ENCODE measurements at regions not wholly inside any gene's neighbourhood (a gene's known extent, or its start where the extent isn't known, plus 50 kb on each side); places are given as distances from the start of the nearest gene placed in this dataset.

DNA sequence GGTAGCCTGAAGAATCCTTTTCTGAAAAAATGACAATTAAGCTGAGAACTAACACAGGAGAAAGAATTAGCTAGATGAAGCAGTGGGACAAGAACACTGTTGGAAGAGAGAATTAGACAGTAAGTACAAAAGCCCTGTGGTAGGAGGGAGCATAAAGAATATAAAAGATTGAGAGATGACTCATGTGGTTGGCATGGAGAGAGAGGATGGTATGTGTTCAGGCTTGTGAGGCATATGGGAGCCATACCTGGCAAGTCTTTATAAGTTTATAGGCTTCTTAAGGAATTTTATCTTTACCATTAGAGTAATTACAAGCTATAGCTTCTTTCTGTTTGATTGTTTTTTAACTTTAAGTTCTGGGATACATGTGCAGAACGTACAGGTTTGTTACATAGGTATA is 325.0 kb downstream of the ARL6IP6 start:
- H3F3A ChIP-seq (replicated peaks; ENCODE audit: insufficient read depth): no peaks in the 10 kb centered on the region
- no peaks in the 10 kb centered on the region for H3K36me3 ChIP-seq (replicated peaks in 1 of 2; ENCODE audit: control insufficient read depth in 1 of 2, insufficient read depth in 2 of 2, low read length in 1 of 2)
- ChIA-PET CTCF (no interaction called here), POLR2A (no interaction called here)
- no peak overlapping the region for H3K4me3 ChIP-seq (ENCODE audit: low read depth in 2 of 2, low read length in 1 of 2)
- H3K27ac ChIP-seq (ENCODE audit: low read depth in 2 of 2, low read length in 1 of 2): no peak overlapping the region
- no peak overlapping the region for H3K4me2 ChIP-seq
- no peak for DNase-seq
- H3K4me1 ChIP-seq (ENCODE audit: control insufficient read depth in 1 of 2, insufficient read depth in 2 of 2, low read depth in 1 of 2, low read length in 1 of 2): no peaks in the 10 kb centered on the region
- H3K9me2 ChIP-seq: no peaks in the 10 kb centered on the region
- no peaks in the 10 kb centered on the region for H3K79me2 ChIP-seq (ENCODE audit: insufficient read depth)
- H2AFZ ChIP-seq (ENCODE audit: low read depth): no peak overlapping the region
- 10% methylated on average over 1 of the region's 1 CpG for WGBS (ENCODE audit: low lambda C conversion rate)
- H3K9ac ChIP-seq: no peak overlapping the region
- no peaks in the 10 kb centered on the region for H3K9me3 ChIP-seq
- H4K20me1 ChIP-seq (ENCODE audit: insufficient read depth): no peaks in the 10 kb centered on the region
- no peaks in the 10 kb centered on the region for H3K27me3 ChIP-seq (ENCODE audit: insufficient read depth)
- no peak for TF ChIP-seq RFX5 (IDR thresholded peaks at IDR 0.05; ENCODE audit: low read length)
- TF ChIP-seq, protein P1, sequence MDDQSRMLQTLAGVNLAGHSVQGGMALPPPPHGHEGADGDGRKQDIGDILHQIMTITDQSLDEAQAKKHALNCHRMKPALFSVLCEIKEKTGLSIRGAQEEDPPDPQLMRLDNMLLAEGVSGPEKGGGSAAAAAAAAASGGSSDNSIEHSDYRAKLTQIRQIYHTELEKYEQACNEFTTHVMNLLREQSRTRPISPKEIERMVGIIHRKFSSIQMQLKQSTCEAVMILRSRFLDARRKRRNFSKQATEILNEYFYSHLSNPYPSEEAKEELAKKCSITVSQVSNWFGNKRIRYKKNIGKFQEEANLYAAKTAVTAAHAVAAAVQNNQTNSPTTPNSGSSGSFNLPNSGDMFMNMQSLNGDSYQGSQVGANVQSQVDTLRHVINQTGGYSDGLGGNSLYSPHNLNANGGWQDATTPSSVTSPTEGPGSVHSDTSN (IDR thresholded peaks at IDR 0.05): no peak
- TF ChIP-seq RXRA (IDR thresholded peaks at IDR 0.05; ENCODE audit: borderline replicate concordance, low read depth): no peak
- TF ChIP-seq EP300 (IDR thresholded peaks at IDR 0.05; ENCODE audit: borderline replicate concordance in 1 of 2, low read depth in 1 of 2, low read length in 1 of 2): no peak
- no peak for TF ChIP-seq TCF12 (IDR thresholded peaks at IDR 0.05)
- TF ChIP-seq FOXJ3 (CRISPR knock-in tag; IDR thresholded peaks at IDR 0.05): no peak
- no peak for TF ChIP-seq TAF1 (IDR thresholded peaks at IDR 0.05; ENCODE audit: borderline replicate concordance, low read depth, low read length)
- TF ChIP-seq, protein P2, sequence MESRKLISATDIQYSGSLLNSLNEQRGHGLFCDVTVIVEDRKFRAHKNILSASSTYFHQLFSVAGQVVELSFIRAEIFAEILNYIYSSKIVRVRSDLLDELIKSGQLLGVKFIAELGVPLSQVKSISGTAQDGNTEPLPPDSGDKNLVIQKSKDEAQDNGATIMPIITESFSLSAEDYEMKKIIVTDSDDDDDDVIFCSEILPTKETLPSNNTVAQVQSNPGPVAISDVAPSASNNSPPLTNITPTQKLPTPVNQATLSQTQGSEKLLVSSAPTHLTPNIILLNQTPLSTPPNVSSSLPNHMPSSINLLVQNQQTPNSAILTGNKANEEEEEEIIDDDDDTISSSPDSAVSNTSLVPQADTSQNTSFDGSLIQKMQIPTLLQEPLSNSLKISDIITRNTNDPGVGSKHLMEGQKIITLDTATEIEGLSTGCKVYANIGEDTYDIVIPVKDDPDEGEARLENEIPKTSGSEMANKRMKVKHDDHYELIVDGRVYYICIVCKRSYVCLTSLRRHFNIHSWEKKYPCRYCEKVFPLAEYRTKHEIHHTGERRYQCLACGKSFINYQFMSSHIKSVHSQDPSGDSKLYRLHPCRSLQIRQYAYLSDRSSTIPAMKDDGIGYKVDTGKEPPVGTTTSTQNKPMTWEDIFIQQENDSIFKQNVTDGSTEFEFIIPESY (IDR thresholded peaks at IDR 0.05; ENCODE audit: borderline replicate concordance, low read depth): no peak
- TF ChIP-seq, protein P3, sequence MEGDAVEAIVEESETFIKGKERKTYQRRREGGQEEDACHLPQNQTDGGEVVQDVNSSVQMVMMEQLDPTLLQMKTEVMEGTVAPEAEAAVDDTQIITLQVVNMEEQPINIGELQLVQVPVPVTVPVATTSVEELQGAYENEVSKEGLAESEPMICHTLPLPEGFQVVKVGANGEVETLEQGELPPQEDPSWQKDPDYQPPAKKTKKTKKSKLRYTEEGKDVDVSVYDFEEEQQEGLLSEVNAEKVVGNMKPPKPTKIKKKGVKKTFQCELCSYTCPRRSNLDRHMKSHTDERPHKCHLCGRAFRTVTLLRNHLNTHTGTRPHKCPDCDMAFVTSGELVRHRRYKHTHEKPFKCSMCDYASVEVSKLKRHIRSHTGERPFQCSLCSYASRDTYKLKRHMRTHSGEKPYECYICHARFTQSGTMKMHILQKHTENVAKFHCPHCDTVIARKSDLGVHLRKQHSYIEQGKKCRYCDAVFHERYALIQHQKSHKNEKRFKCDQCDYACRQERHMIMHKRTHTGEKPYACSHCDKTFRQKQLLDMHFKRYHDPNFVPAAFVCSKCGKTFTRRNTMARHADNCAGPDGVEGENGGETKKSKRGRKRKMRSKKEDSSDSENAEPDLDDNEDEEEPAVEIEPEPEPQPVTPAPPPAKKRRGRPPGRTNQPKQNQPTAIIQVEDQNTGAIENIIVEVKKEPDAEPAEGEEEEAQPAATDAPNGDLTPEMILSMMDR (IDR thresholded peaks at IDR 0.05): no peak
- no peak for TF ChIP-seq GATA2 (CRISPR knock-in tag; IDR thresholded peaks at IDR 0.05)
- no peak for TF ChIP-seq MXI1 (IDR thresholded peaks at IDR 0.05; ENCODE audit: low read depth, low read length)
- TF ChIP-seq SIN3A (IDR thresholded peaks at IDR 0.05; ENCODE audit: borderline replicate concordance, low read depth, low read length): no peak

DNA sequence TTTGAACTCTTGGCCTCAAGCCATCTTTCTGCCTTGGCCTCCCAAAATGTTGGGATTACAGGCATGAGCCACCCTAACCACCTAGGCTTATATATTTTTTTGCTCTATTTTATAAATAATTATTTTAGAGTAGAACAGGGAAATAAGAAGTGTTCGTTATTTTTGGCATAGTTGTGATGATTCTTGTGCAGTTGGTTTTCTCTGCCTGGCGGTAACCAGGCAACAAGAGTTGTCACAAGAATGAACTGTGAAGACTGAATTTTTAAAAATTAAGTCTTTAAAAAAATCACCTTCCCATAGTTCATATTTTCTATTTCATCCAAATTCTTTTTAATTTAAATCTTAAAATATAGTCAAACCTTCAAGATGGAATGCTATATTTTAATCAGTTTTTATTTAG is 310.2 kb downstream of the ARL6IP6 start:
- Histone ChIP-seq H3K79me2 (ENCODE audit: insufficient read depth) (no peaks in the 10 kb centered on the region), H2AFZ (ENCODE audit: low read depth) (no peak overlapping the region), H3K4me3 (ENCODE audit: low read depth in 2 of 2, low read length in 1 of 2) (no peak overlapping the region), H3K9ac (no peak overlapping the region), H4K20me1 (ENCODE audit: insufficient read depth) (no peaks in the 10 kb centered on the region), H3K9me2 (no peaks in the 10 kb centered on the region), H3K36me3 (replicated peaks in 1 of 2; ENCODE audit: control insufficient read depth in 1 of 2, insufficient read depth in 2 of 2, low read length in 1 of 2) (no peaks in the 10 kb centered on the region), H3F3A (replicated peaks; ENCODE audit: insufficient read depth) (no peaks in the 10 kb centered on the region), H3K27me3 (ENCODE audit: insufficient read depth) (no peaks in the 10 kb centered on the region), H3K9me3 (no peaks in the 10 kb centered on the region), H3K4me2 (no peak overlapping the region), H3K4me1 (ENCODE audit: control insufficient read depth in 1 of 2, insufficient read depth in 2 of 2, low read depth in 1 of 2, low read length in 1 of 2) (no peaks in the 10 kb centered on the region), H3K27ac (ENCODE audit: low read depth in 2 of 2, low read length in 1 of 2) (no peak overlapping the region)
- WGBS (ENCODE audit: low lambda C conversion rate): 5% methylated on average over 2 of the region's 2 CpGs
- no peak for DNase-seq
- ChIA-PET CTCF (no interaction called here), POLR2A (no interaction called here)
- TF ChIP-seq, protein P4, sequence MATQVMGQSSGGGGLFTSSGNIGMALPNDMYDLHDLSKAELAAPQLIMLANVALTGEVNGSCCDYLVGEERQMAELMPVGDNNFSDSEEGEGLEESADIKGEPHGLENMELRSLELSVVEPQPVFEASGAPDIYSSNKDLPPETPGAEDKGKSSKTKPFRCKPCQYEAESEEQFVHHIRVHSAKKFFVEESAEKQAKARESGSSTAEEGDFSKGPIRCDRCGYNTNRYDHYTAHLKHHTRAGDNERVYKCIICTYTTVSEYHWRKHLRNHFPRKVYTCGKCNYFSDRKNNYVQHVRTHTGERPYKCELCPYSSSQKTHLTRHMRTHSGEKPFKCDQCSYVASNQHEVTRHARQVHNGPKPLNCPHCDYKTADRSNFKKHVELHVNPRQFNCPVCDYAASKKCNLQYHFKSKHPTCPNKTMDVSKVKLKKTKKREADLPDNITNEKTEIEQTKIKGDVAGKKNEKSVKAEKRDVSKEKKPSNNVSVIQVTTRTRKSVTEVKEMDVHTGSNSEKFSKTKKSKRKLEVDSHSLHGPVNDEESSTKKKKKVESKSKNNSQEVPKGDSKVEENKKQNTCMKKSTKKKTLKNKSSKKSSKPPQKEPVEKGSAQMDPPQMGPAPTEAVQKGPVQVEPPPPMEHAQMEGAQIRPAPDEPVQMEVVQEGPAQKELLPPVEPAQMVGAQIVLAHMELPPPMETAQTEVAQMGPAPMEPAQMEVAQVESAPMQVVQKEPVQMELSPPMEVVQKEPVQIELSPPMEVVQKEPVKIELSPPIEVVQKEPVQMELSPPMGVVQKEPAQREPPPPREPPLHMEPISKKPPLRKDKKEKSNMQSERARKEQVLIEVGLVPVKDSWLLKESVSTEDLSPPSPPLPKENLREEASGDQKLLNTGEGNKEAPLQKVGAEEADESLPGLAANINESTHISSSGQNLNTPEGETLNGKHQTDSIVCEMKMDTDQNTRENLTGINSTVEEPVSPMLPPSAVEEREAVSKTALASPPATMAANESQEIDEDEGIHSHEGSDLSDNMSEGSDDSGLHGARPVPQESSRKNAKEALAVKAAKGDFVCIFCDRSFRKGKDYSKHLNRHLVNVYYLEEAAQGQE (IDR thresholded peaks at IDR 0.05; ENCODE audit: low read depth, low read length): no peak
- TF ChIP-seq, protein P3 (IDR thresholded peaks at IDR 0.05): no peak
- TF ChIP-seq POLR2AphosphoS5 (IDR thresholded peaks at IDR 0.05; ENCODE audit: low read depth, low read length): no peak
- TF ChIP-seq, protein P1 (IDR thresholded peaks at IDR 0.05): no peak
- TF ChIP-seq TAF1 (IDR thresholded peaks at IDR 0.05; ENCODE audit: borderline replicate concordance, low read depth, low read length): no peak
- TF ChIP-seq, protein P5, sequence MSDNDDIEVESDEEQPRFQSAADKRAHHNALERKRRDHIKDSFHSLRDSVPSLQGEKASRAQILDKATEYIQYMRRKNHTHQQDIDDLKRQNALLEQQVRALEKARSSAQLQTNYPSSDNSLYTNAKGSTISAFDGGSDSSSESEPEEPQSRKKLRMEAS (IDR thresholded peaks at IDR 0.05; ENCODE audit: low read depth): no peak
